GM12873 (cell line): ENCODE measurements at regions not wholly inside any gene's neighbourhood (a gene's known extent, or its start where the extent isn't known, plus 50 kb on each side); places are given as distances from the start of the nearest gene placed in this dataset.

ENCODE experiments used
- TF ChIP-seq, protein P1 (sequence below): IDR thresholded peaks from 2 replicates; pipeline ENCODE4 v1.5.1; 2012; ENCODE audit warnings: low read depth, mild to moderate bottlenecking, moderate library complexity, low read length, control low read depth; ENCODE audit not compliant: insufficient read depth; ENCODE audit errors: missing control alignments

GRCh38 chr4:45215976-45216542 lies 489.7 kb upstream of the GNPDA2 start:
- TF ChIP-seq, protein P1, sequence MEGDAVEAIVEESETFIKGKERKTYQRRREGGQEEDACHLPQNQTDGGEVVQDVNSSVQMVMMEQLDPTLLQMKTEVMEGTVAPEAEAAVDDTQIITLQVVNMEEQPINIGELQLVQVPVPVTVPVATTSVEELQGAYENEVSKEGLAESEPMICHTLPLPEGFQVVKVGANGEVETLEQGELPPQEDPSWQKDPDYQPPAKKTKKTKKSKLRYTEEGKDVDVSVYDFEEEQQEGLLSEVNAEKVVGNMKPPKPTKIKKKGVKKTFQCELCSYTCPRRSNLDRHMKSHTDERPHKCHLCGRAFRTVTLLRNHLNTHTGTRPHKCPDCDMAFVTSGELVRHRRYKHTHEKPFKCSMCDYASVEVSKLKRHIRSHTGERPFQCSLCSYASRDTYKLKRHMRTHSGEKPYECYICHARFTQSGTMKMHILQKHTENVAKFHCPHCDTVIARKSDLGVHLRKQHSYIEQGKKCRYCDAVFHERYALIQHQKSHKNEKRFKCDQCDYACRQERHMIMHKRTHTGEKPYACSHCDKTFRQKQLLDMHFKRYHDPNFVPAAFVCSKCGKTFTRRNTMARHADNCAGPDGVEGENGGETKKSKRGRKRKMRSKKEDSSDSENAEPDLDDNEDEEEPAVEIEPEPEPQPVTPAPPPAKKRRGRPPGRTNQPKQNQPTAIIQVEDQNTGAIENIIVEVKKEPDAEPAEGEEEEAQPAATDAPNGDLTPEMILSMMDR, result no peak

GRCh38 chr4:45199736-45200135 lies 473.4 kb upstream of the GNPDA2 start:
- TF ChIP-seq, protein P1, result no peak

GRCh38 chr4:45188501-45188900 lies 462.1 kb upstream of the GNPDA2 start:
- TF ChIP-seq, protein P1, result no peak

DNA sequence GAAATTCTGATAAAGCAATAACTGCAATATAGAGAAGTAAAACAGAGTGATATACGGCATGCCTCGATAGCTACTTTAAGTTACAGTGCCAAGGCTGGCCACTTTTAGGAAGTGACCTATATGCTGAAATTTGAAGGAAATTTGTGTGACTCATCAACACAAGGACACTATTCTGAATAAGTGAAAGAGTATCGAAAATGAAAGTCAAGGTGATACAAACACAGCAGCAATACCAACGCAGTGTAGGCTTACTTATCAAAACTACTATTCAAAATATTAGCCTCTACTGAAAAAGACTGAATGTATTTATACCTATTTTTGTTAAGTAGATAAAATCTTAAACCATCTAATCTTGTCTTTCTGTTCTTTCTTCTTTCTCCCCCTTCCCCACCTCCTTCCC lies 459.9 kb upstream of the GNPDA2 start:
- TF ChIP-seq, protein P1, result no peak

- TF ChIP-seq, protein P1, result no peak
These were observed 457.5 kb upstream of the GNPDA2 start for GRCh38 chr4:45183905-45184304.

DNA sequence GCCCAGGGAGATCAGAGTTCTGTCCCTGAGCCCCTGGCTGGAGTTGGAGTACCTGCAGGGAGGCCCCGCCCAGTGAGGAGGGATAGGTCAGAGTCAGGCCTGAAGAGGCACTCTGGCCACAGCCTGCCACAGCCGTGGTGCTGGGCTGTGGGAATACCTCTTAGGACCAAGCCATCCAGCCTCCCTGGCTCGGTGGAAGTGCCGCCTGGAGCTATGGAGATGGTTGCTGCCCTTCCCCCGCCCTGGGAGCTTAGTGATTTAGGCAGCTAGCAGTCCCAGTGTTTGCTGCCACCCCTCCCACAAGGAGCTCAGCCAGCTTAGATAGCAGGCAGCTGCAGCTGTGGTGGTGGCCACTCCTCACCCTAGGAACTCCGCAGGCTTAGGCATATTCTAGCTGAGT lies 446.3 kb upstream of the GNPDA2 start:
- TF ChIP-seq, protein P1, result no peak

- TF ChIP-seq, protein P1, result no peak
These were observed 434.6 kb upstream of the GNPDA2 start for GRCh38 chr4:45160951-45161350.
